ENCODE measurements at regions not wholly inside any gene's neighbourhood (a gene's known extent, or its start where the extent isn't known, plus 50 kb on each side); places are given as distances from the start of the nearest gene placed in this dataset.

- Mint-ChIP-seq H3K27me3 (no peaks in the 10 kb centered on the region), H3K9me3 (no peaks in the 10 kb centered on the region), H3K4me1 (no peaks in the 10 kb centered on the region), H3K27ac (no peak overlapping the region), H3K36me3 (no peaks in the 10 kb centered on the region), H3K4me3 (no peak overlapping the region)
- no peak for DNase-seq
Observed at GRCh38 chr3:103711670-103712069, 1276.9 kb downstream of the ZPLD1 start.

- H3K9me3 Mint-ChIP-seq = no peaks in the 10 kb centered on the region
- no peak overlapping the region for H3K4me3 Mint-ChIP-seq
- H3K4me1 Mint-ChIP-seq = no peaks in the 10 kb centered on the region
- no peak for DNase-seq
- H3K27ac Mint-ChIP-seq = no peak overlapping the region
- H3K27me3 Mint-ChIP-seq = no peaks in the 10 kb centered on the region
- no peaks in the 10 kb centered on the region for H3K36me3 Mint-ChIP-seq
Observed at GRCh38 chr3:103712320-103713008, 1277.6 kb downstream of the ZPLD1 start.

DNA sequence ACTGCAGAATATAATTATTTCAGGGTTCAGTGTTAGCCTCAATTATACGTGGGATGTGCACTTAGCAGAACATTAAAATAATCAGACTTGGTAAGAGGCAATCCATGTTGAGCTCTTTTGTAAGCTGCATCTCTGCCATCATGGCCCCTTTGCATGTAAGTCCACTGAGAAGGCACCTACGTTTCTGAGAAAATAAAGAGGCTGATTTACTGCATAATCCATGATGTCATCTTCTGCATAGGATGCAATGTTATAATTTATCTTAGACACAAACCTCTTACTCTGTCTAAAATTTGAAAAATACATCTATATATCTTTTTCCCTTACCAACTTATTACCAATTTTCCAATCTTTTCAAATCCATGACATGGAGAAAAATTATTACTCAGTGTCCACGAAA is 1294.7 kb downstream of the ZPLD1 start:
- no peaks in the 10 kb centered on the region for H3K36me3 Mint-ChIP-seq
- no peaks in the 10 kb centered on the region for H3K4me1 Mint-ChIP-seq
- no peak overlapping the region for H3K4me3 Mint-ChIP-seq

DNA sequence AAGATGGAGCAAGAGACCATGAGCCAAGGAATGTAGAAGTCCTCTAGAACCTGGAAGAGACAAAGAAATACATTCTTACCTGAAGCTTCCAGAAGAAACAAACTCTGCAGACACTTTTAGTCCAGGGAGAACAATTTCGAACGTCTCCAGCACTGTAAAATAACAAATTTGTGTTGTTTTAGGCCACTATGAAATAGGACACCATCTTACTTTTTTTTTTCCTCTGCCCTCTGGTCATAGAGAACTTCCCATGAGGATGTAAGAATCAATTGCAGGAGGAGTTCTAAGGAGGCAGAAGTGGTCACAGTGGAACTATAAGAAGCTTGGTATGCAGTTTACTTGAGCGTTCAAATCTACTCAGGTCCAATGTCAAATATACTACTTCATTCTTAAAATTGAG is 1295.9 kb downstream of the ZPLD1 start:
- Mint-ChIP-seq H3K36me3 (no peaks in the 10 kb centered on the region), H3K27ac (no peak overlapping the region), H3K27me3 (no peaks in the 10 kb centered on the region), H3K4me3 (no peak overlapping the region), H3K9me3 (no peaks in the 10 kb centered on the region), H3K4me1 (no peaks in the 10 kb centered on the region)
- no peak for DNase-seq

More for the DNA sequence above, 1294.7 kb downstream of the ZPLD1 start:
- peaks cover 1% of the 10 kb centered on the region for H3K9me3 Mint-ChIP-seq
- H3K27ac Mint-ChIP-seq = no peak overlapping the region
- DNase-seq = no peak
- H3K27me3 Mint-ChIP-seq = no peaks in the 10 kb centered on the region

- no peak overlapping the region for H3K27ac Mint-ChIP-seq
- no peaks in the 10 kb centered on the region for H3K4me1 Mint-ChIP-seq
- no peak for DNase-seq
- H3K36me3 Mint-ChIP-seq = no peaks in the 10 kb centered on the region
- peaks cover 3% of the 10 kb centered on the region for H3K9me3 Mint-ChIP-seq
- H3K4me3 Mint-ChIP-seq = no peak overlapping the region
- H3K27me3 Mint-ChIP-seq = no peaks in the 10 kb centered on the region
Observed at GRCh38 chr3:103752986-103753385, 1318.2 kb downstream of the ZPLD1 start.

DNA sequence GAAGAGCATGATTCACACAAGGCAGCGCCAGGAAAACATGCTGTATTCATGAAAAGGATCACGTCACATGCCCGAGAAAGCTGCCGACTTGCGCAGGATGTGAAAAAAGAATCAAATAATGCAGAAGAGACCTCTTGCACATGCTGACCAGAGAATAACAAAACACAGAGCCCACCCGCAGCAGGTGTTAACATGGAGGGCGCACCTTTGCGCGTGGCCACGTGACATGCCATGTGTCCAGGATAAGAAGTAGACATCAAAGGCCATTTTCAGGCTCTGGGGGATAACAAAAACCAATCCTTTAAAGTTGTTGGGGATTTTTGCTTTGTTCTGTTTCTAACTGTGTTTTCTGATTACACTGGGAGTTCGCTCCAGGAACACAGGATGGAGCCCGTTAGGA is 1332.8 kb downstream of the ZPLD1 start:
- Mint-ChIP-seq H3K27ac (no peak overlapping the region), H3K4me3 (no peak overlapping the region), H3K4me1 (no peaks in the 10 kb centered on the region), H3K9me3 (peaks cover 7% of the 10 kb centered on the region), H3K36me3 (no peaks in the 10 kb centered on the region), H3K27me3 (no peaks in the 10 kb centered on the region)
- DNase-seq = no peak

DNA sequence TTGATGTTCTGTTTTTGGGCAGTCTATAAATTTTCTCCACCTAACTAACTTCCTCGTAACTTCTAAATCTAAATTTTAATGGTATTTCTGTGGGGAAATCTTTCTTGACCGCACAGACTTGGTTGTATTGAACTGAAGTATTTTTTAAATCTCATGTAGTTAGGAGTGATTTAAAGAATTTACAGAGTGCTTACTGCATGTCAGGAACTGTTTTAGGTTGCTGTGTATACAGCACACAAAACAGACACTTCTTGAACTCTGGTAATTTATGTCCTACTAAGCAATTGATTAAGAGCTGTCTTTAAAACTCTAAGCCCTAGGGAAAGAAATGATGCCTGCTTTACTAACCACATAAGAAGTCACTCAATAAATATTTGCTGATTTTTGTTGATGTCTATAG is 1350.2 kb downstream of the ZPLD1 start:
- no peaks in the 10 kb centered on the region for H3K27me3 Mint-ChIP-seq
- no peaks in the 10 kb centered on the region for H3K4me1 Mint-ChIP-seq
- H3K27ac Mint-ChIP-seq = no peak overlapping the region
- H3K36me3 Mint-ChIP-seq = no peaks in the 10 kb centered on the region
- no peak for DNase-seq
- no peak overlapping the region for H3K4me3 Mint-ChIP-seq
- H3K9me3 Mint-ChIP-seq = peaks cover 4% of the 10 kb centered on the region

DNA sequence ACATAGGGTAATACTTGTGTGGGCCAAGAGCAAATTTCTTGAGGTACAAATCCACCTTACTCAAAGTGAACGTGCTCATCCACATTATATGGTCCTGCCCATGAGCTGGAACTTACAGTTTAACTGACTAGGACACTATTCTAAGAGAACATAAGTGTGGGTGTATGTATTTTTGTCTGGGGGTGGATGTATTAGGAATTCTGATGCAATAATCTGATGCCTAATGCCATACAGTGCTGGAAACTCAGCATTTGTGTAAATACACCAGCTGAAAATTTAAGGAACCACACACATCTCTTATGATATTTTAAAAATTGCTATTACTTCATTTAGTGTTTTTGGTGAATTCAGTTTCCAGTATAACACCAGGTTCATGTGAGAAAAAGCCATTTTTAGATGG is 1350.7 kb downstream of the ZPLD1 start:
- no peak overlapping the region for H3K27ac Mint-ChIP-seq
- H3K27me3 Mint-ChIP-seq = no peaks in the 10 kb centered on the region
- H3K4me3 Mint-ChIP-seq = no peak overlapping the region
- H3K4me1 Mint-ChIP-seq = no peaks in the 10 kb centered on the region
- H3K9me3 Mint-ChIP-seq = peaks cover 4% of the 10 kb centered on the region
- no peaks in the 10 kb centered on the region for H3K36me3 Mint-ChIP-seq
- no peak for DNase-seq

DNA sequence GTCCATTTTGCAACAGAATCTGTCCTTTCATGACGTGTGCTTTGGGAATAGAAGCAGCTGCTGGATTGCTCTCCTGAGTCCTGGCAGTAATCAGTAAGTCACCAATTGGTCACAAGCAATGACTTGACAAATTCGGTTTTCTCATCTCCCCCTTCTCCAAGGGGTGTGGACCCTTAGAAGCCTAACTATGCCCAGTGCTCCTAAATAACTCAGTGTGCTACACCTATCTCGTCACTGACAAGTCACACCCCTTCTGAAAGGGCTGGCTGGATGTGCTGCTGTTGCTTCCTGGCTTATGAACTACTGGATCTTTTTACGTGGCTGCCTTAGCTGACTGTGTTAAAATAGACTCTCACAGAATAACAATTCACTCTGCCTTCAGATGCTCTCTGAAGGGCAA is 1351.5 kb downstream of the ZPLD1 start:
- Mint-ChIP-seq H3K4me3 (no peak overlapping the region), H3K9me3 (peaks cover 4% of the 10 kb centered on the region), H3K27ac (no peak overlapping the region), H3K4me1 (no peaks in the 10 kb centered on the region), H3K27me3 (no peaks in the 10 kb centered on the region), H3K36me3 (no peaks in the 10 kb centered on the region)
- DNase-seq = no peak

GRCh38 chr3:103787164-103787871 is 1352.5 kb downstream of the ZPLD1 start:
- H3K4me3 Mint-ChIP-seq = no peak overlapping the region
- H3K27ac Mint-ChIP-seq = no peak overlapping the region
- H3K27me3 Mint-ChIP-seq = no peaks in the 10 kb centered on the region
- no peaks in the 10 kb centered on the region for H3K4me1 Mint-ChIP-seq
- H3K36me3 Mint-ChIP-seq = no peaks in the 10 kb centered on the region
- no peak for DNase-seq
- H3K9me3 Mint-ChIP-seq = peaks cover 4% of the 10 kb centered on the region

DNA sequence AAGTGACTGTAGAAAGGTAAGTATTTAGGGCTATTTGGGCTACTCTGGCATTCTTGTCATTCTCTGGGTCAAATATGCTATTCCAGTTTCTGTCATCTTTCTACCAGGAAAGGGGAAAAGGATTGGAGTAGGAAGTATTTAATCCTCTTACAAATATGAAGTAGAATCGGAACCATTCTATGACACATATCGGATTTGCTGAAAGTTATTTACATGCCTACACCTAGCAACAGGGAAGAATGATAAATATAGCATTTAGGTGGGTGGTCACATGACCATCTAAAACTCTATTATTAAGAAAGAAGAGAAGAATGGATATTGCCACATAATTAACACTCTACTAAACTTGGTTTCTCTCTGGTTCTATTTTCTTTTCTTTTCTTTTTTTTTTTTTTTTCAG is 1353.1 kb downstream of the ZPLD1 start:
- H3K36me3 Mint-ChIP-seq = no peaks in the 10 kb centered on the region
- H3K4me1 Mint-ChIP-seq = no peaks in the 10 kb centered on the region
- no peak overlapping the region for H3K27ac Mint-ChIP-seq

GRCh38 chr3:103791786-103792515 is 1357.1 kb downstream of the ZPLD1 start:
- no peak for DNase-seq
- H3K27ac Mint-ChIP-seq = no peak overlapping the region
- no peak overlapping the region for H3K4me3 Mint-ChIP-seq
- H3K36me3 Mint-ChIP-seq = no peaks in the 10 kb centered on the region
- H3K4me1 Mint-ChIP-seq = no peaks in the 10 kb centered on the region
- peaks cover 6% of the 10 kb centered on the region for H3K9me3 Mint-ChIP-seq
- H3K27me3 Mint-ChIP-seq = no peaks in the 10 kb centered on the region

More for the DNA sequence above, 1353.1 kb downstream of the ZPLD1 start:
- no peaks in the 10 kb centered on the region for H3K27me3 Mint-ChIP-seq
- DNase-seq = no peak
- H3K9me3 Mint-ChIP-seq = peaks cover 6% of the 10 kb centered on the region
- H3K4me3 Mint-ChIP-seq = no peak overlapping the region

GRCh38 chr3:103794656-103795055 is 1359.8 kb downstream of the ZPLD1 start:
- DNase-seq = no peak
- no peak overlapping the region for H3K4me3 Mint-ChIP-seq
- H3K9me3 Mint-ChIP-seq = peaks cover 2% of the 10 kb centered on the region
- no peak overlapping the region for H3K27ac Mint-ChIP-seq
- no peaks in the 10 kb centered on the region for H3K36me3 Mint-ChIP-seq
- no peaks in the 10 kb centered on the region for H3K4me1 Mint-ChIP-seq
- H3K27me3 Mint-ChIP-seq = no peaks in the 10 kb centered on the region

DNA sequence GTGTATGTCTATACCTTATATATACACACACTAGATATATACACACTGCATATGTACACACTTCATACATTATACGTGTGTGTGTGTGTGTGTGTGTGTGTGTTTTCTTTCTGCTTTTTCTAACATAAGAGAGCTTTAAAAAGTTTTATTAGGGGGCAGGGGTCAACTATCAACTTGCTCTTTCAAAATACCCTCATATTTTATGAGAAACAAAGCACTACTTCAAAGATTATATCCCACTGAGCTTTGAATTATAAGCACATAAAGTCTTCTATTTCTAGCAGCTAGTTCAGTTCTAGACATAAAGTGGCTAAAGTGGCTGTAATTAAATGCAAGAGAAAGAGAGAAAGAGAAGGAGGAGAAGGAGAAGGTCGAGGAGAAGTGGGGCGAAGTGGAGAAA is 1361.3 kb downstream of the ZPLD1 start:
- H3K27me3 Mint-ChIP-seq = no peaks in the 10 kb centered on the region
- H3K9me3 Mint-ChIP-seq = peaks cover 2% of the 10 kb centered on the region
- no peaks in the 10 kb centered on the region for H3K4me1 Mint-ChIP-seq
- no peaks in the 10 kb centered on the region for H3K36me3 Mint-ChIP-seq
- DNase-seq = no peak
- no peak overlapping the region for H3K27ac Mint-ChIP-seq
- H3K4me3 Mint-ChIP-seq = no peak overlapping the region

GRCh38 chr3:103803787-103804186 is 1369.0 kb downstream of the ZPLD1 start:
- Mint-ChIP-seq H3K4me3 (no peak overlapping the region), H3K9me3 (peaks cover 6% of the 10 kb centered on the region), H3K27ac (no peak overlapping the region), H3K36me3 (no peaks in the 10 kb centered on the region), H3K27me3 (no peaks in the 10 kb centered on the region), H3K4me1 (no peaks in the 10 kb centered on the region)
- DNase-seq = no peak

All from activated naive CD8-positive, alpha-beta T cell treated with anti-CD3 and anti-CD28 coated beads for 36 hours (primary cell).